ENCODE measurements at regions not wholly inside any gene's neighbourhood (a gene's known extent, or its start where the extent isn't known, plus 50 kb on each side); places are given as distances from the start of the nearest gene placed in this dataset.

DNA sequence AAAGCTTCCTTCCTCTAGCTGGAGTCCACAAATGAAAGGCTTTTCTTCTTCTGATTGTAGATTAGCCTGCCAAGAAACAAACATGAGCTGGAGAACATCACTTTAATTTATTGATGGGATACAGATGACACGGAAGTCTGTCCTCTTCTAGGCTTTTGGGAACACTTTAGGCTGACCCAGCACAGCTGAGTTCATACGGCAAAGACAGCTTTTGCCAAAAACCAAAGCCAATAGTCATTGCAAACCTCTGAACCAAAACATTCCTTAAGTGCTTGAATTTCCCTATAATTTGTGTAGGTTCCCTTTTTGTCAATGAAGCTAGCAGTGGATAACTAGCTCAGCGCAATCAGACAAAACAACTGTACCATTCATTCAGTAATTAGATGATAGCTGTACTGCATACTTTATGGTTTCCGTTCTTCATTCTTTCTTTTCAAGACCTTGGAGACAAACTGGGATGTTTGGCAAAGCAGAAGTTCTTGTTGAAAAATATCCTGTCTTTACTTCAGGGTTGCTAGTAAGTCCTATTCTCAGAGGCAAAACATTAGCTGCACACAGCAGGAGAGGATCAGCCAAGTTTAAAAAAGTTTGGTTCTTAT lies 95.7 kb upstream of the SPRY2 start:
- Histone ChIP-seq H3K27ac (no peak overlapping the region), H3K4me1 (no peaks in the 10 kb centered on the region), H3K27me3 (no peaks in the 10 kb centered on the region), H3K36me3 (no peaks in the 10 kb centered on the region), H3K9me3 (no peaks in the 10 kb centered on the region), H3K9ac (ENCODE audit: low read depth in 2 of 2, low read length in 2 of 2) (no peak overlapping the region), H3K4me3 (no peak overlapping the region)
- intact Hi-C loops (cut with DNase I), result no loop called here
- no peak for DNase-seq
- TF ChIP-seq, protein P1, sequence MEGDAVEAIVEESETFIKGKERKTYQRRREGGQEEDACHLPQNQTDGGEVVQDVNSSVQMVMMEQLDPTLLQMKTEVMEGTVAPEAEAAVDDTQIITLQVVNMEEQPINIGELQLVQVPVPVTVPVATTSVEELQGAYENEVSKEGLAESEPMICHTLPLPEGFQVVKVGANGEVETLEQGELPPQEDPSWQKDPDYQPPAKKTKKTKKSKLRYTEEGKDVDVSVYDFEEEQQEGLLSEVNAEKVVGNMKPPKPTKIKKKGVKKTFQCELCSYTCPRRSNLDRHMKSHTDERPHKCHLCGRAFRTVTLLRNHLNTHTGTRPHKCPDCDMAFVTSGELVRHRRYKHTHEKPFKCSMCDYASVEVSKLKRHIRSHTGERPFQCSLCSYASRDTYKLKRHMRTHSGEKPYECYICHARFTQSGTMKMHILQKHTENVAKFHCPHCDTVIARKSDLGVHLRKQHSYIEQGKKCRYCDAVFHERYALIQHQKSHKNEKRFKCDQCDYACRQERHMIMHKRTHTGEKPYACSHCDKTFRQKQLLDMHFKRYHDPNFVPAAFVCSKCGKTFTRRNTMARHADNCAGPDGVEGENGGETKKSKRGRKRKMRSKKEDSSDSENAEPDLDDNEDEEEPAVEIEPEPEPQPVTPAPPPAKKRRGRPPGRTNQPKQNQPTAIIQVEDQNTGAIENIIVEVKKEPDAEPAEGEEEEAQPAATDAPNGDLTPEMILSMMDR (IDR thresholded peaks at IDR 0.05), result no peak

DNA sequence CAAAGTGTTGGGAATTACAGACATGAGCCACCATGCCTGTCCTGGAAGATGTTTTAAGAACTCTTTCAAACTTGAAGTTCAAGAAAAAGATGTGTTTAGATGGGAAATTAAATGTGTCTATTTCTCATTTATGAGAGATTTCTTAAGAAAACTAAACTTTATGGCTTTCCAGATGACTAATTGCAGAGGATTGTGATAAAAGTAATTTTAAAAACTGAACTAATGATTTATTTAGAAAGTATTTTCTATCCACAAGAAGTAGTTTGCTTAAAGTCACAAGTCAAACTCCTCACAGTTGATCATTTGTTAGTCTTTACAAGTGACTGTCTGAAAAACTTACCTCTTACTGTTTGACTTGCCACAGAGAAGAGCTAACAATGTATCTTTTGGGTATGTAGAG lies 89.6 kb upstream of the SPRY2 start:
- Histone ChIP-seq H3K4me3 (no peak overlapping the region), H3K27ac (no peak overlapping the region), H3K9ac (ENCODE audit: low read depth in 2 of 2, low read length in 2 of 2) (no peak overlapping the region), H3K4me1 (no peaks in the 10 kb centered on the region), H3K9me3 (no peaks in the 10 kb centered on the region), H3K27me3 (no peaks in the 10 kb centered on the region), H3K36me3 (no peaks in the 10 kb centered on the region)
- intact Hi-C loops (cut with DNase I), result no loop called here
- no peak for DNase-seq
- TF ChIP-seq, protein P1 (IDR thresholded peaks at IDR 0.05), result no peak

DNA sequence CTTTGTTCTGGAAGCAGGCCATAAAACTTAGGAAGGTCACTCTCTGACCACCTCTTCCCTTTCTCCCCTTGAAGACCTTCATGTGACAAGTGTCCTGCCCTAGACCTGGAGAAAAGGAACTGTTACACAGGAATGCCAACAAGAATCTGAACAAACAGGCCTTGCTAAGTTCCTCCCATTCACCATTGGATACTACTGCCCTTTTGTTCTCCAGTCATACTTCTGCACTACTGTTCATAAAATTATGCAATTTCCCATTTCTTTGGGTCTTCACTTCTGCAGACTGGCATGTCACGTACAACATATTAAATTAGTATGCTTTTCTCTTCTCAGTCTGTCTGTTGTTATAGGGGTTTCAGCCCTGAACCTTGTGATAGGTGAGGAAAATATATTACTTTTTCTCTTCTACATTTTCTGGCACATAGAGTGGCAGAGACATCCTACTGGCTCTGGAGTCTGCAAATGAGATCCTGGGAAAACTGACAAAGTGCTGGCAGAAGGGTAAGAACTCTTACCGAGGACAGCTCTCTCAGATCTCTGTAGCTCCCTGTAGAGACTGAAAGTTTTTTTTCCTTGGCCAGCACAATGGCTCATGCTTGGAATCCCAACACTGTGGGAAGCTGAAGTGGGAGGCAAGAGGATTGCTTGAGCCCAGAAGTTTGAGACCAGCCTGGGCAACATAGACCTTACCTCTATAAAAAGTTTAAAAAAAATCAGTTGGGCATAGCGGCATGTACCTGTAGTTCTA lies 87.6 kb upstream of the SPRY2 start:
- no peak overlapping the region for H3K27ac ChIP-seq
- DNase-seq, result no peak
- H3K9ac ChIP-seq (ENCODE audit: low read depth in 2 of 2, low read length in 2 of 2), result no peak overlapping the region
- H3K36me3 ChIP-seq, result no peaks in the 10 kb centered on the region
- H3K4me3 ChIP-seq, result no peak overlapping the region
- TF ChIP-seq, protein P1 (IDR thresholded peaks at IDR 0.05), result no peak
- intact Hi-C loops (cut with DNase I), result no loop called here
- H3K9me3 ChIP-seq, result no peaks in the 10 kb centered on the region
- H3K27me3 ChIP-seq, result no peaks in the 10 kb centered on the region
- H3K4me1 ChIP-seq, result no peaks in the 10 kb centered on the region

DNA sequence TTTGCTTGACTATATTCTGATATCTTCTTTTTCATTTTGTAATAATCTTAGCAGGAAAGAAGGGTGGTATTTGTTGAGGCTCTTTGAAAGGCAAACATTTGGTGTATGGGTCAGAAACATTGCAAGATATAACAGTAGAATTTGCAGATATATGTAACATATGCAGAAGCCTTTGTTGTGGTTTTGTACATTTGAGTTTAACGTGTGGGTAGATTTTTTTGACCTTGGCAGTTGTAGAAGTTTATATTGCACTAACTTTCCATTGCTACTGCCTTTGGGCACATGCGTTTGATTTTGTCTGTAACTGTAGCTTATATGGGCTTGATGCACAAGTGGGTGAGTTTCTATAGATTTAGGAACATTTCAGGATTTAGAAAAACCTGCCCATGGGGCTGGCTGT lies 78.5 kb upstream of the SPRY2 start:
- intact Hi-C loops (cut with DNase I), result no loop called here
- no peak overlapping the region for H3K4me3 ChIP-seq
- TF ChIP-seq, protein P1 (IDR thresholded peaks at IDR 0.05), result no peak
- no peaks in the 10 kb centered on the region for H3K4me1 ChIP-seq
- no peak overlapping the region for H3K27ac ChIP-seq
- no peak overlapping the region for H3K9ac ChIP-seq (ENCODE audit: low read depth in 2 of 2, low read length in 2 of 2)
- no peaks in the 10 kb centered on the region for H3K36me3 ChIP-seq
- no peak for DNase-seq
- H3K27me3 ChIP-seq, result no peaks in the 10 kb centered on the region
- H3K9me3 ChIP-seq, result no peaks in the 10 kb centered on the region

DNA sequence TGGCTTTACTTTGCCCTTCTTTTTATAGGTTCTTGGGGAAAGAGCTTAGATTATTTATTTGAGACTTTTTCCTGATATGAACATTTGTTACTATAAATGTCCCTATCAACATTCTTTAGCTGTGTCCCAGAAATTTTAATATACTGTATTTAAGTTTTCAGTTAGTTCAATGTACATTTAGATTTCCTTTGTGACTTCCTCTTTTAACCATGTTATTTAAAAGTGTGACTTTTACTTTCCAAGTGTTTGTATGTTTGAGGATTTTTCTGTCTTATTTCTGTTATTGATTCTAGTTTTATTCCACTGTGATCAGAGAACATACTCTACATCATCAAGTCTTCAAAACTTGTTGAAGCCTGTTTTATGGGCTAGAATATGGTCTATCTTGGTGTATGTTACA lies 72.7 kb upstream of the SPRY2 start:
- TF ChIP-seq, protein P1 (IDR thresholded peaks at IDR 0.05), result no peak
- Histone ChIP-seq H3K4me1 (no peaks in the 10 kb centered on the region), H3K9me3 (no peaks in the 10 kb centered on the region), H3K4me3 (no peak overlapping the region), H3K27me3 (no peaks in the 10 kb centered on the region), H3K9ac (ENCODE audit: low read depth in 2 of 2, low read length in 2 of 2) (no peak overlapping the region), H3K27ac (no peak overlapping the region), H3K36me3 (no peaks in the 10 kb centered on the region)
- intact Hi-C loops (cut with DNase I), result no loop called here
- no peak for DNase-seq

Data from colonic mucosa (tissue), 4 donors.